Endodermal cell (in vitro differentiated cells): ENCODE measurements at regions not wholly inside any gene's neighbourhood (a gene's known extent, or its start where the extent isn't known, plus 50 kb on each side); places are given as distances from the start of the nearest gene placed in this dataset.
"Not testable (repeated sequence)": the region's sequence is repeated elsewhere in the genome, so short reads cannot be mapped to it uniquely, and the experiment has no call there.

Source experiments
- DNase-seq: peaks from one replicate; pipeline ENCODE4 v3.0.0-alpha.2; 2017
- H3K27ac ChIP-seq: 2 replicates; pipeline ENCODE4 v1.5.1; 2013; ENCODE audit warnings: mild to moderate bottlenecking, low read depth, low read length, moderate library complexity
- H3K27me3 ChIP-seq: 2 replicates; pipeline ENCODE4 v1.6.1; 2013; ENCODE audit warnings: mild to moderate bottlenecking, low read length, moderate library complexity; ENCODE audit not compliant: insufficient read depth, control insufficient read depth, poor library complexity, severe bottlenecking
- H3K36me3 ChIP-seq: 2 replicates; pipeline ENCODE4 v1.7.0; 2013; ENCODE audit warnings: mild to moderate bottlenecking, low read length, moderate library complexity; ENCODE audit not compliant: control insufficient read depth, insufficient read depth
- H3K4me1 ChIP-seq: one replicate; pipeline ENCODE4 v1.7.0; 2013; ENCODE audit warnings: low read length; ENCODE audit not compliant: control insufficient read depth, insufficient read depth
- H3K4me3 ChIP-seq: 2 replicates; pipeline ENCODE4 v1.5.1; 2013; ENCODE audit warnings: mild to moderate bottlenecking, low read length, moderate library complexity
- H3K9ac ChIP-seq: 2 replicates; pipeline ENCODE4 v1.6.1; 2013; ENCODE audit warnings: mild to moderate bottlenecking, low read length, moderate library complexity; ENCODE audit not compliant: poor library complexity, severe bottlenecking; ENCODE audit errors: extremely low read depth
- H3K9me3 ChIP-seq: 2 replicates; pipeline ENCODE4 v1.6.1; 2013; ENCODE audit warnings: mild to moderate bottlenecking, low read length, moderate library complexity; ENCODE audit not compliant: control insufficient read depth
- H3K27ac Mint-ChIP-seq: 2 replicates; pipeline ENCODE4 v1.8.0; 2020; ENCODE audit warnings: mixed read lengths
- H3K27me3 Mint-ChIP-seq: 2 replicates; pipeline ENCODE4 v1.8.0; 2021; ENCODE audit warnings: mild to moderate bottlenecking, mixed read lengths; ENCODE audit not compliant: insufficient read depth
- H3K36me3 Mint-ChIP-seq: 2 replicates; pipeline ENCODE4 v1.8.0; 2020; ENCODE audit warnings: low read depth, mixed read lengths
- H3K4me1 Mint-ChIP-seq: 2 replicates; pipeline ENCODE4 v1.8.0; 2020; ENCODE audit warnings: mixed read lengths
- H3K4me3 Mint-ChIP-seq: 2 replicates; pipeline ENCODE4 v1.8.0; 2020; ENCODE audit warnings: mild to moderate bottlenecking, moderate library complexity, mixed read lengths
- H3K9me3 Mint-ChIP-seq: 2 replicates; pipeline ENCODE4 v1.8.0; 2020; ENCODE audit warnings: mild to moderate bottlenecking, mixed read lengths
- CTCF ChIP-seq: fragments of 200-600 bp; sonication (generic); conservative IDR thresholded peaks from 2 replicates; pipeline ENCODE4 v1.5.0; 2021; ENCODE audit warnings: antibody characterized with exemption, mild to moderate bottlenecking
- WGBS, 2 experiments: methylation state at CpG; one replicate each; pipeline versions ENCODE4 v1.1.5 to v1.1.7; 2013; ENCODE audit warnings: missing lambda C conversion rate in 2 of 2, mixed read lengths in 1 of 2; ENCODE audit not compliant: insufficient coverage in 1 of 2, insufficient read length in 1 of 2; 5-methylcytosine and 5-hydroxymethylcytosine counted together

- Mint-ChIP-seq H3K27ac (no peak overlapping the region), H3K4me1 (peaks cover 12% of the 10 kb centered on the region), H3K4me3 (no peak overlapping the region), H3K36me3 (no peaks in the 10 kb centered on the region), H3K9me3 (no peaks in the 10 kb centered on the region), H3K27me3 (no peaks in the 10 kb centered on the region)
- H3K36me3 ChIP-seq = no peaks in the 10 kb centered on the region
- peaks cover 4% of the 10 kb centered on the region for H3K4me1 ChIP-seq
- H3K27ac ChIP-seq = no peak overlapping the region
- no peak overlapping the region for H3K9ac ChIP-seq
- no peaks in the 10 kb centered on the region for H3K27me3 ChIP-seq
- H3K9me3 ChIP-seq = no peaks in the 10 kb centered on the region
- no peak overlapping the region for H3K4me3 ChIP-seq
- TF ChIP-seq CTCF = no peak
- no peak for DNase-seq
- no CpG with 5 or more reads among the region's 1 CpG for WGBS, 2 experiments
Observed at GRCh38 chr13:90331974-90332373, 1015.5 kb upstream of the MIR17HG start.

GRCh38 chr13:90336507-90336906, 1011.0 kb upstream of the MIR17HG start:
- Mint-ChIP-seq H3K4me1 (peaks cover 8% of the 10 kb centered on the region), H3K36me3 (no peaks in the 10 kb centered on the region), H3K4me3 (no peak overlapping the region), H3K27me3 (no peaks in the 10 kb centered on the region), H3K27ac (no peak overlapping the region), H3K9me3 (peaks cover 7% of the 10 kb centered on the region)
- 80 to 100% methylated on average over 2 to 4 of the region's 4 CpGs for WGBS, 2 experiments
- TF ChIP-seq CTCF = no peak
- Histone ChIP-seq H3K27ac (no peak overlapping the region), H3K36me3 (no peaks in the 10 kb centered on the region), H3K4me1 (peaks cover 4% of the 10 kb centered on the region), H3K27me3 (no peaks in the 10 kb centered on the region), H3K9me3 (peaks cover 10% of the 10 kb centered on the region), H3K9ac (no peak overlapping the region), H3K4me3 (no peak overlapping the region)
- DNase-seq = no peak

- not testable (repeated sequence) for H3K27ac Mint-ChIP-seq, H3K4me3 Mint-ChIP-seq
Observed at GRCh38 chr13:90341348-90341747, 1006.1 kb upstream of the MIR17HG start.

GRCh38 chr13:90348477-90349136, 998.9 kb upstream of the MIR17HG start:
- not testable (repeated sequence) for H3K27me3 Mint-ChIP-seq, H3K9me3 ChIP-seq, H3K4me3 Mint-ChIP-seq, H3K27ac Mint-ChIP-seq, H3K27ac ChIP-seq, DNase-seq, H3K4me3 ChIP-seq, H3K27me3 ChIP-seq, H3K9ac ChIP-seq, H3K4me1 ChIP-seq, H3K36me3 ChIP-seq, H3K36me3 Mint-ChIP-seq
- Mint-ChIP-seq H3K9me3 (peaks cover 11% of the 10 kb centered on the region), H3K4me1 (peaks cover 14% of the 10 kb centered on the region)
- WGBS, 2 experiments = 90 to 95% methylated on average over 19 to 42 of the region's 42 CpGs

More at GRCh38 chr13:90341348-90341747, 1006.1 kb upstream of the MIR17HG start:
- WGBS, 2 experiments = 83% methylated on average over 1 of the region's 1 CpG; no CpG with 5 or more reads in 1 of the 2 experiments
- peaks cover 11% of the 10 kb centered on the region for H3K9me3 Mint-ChIP-seq
- not testable (repeated sequence) for H3K4me1 Mint-ChIP-seq, H3K27ac ChIP-seq, DNase-seq, H3K9ac ChIP-seq, H3K4me3 ChIP-seq, H3K4me1 ChIP-seq, H3K27me3 ChIP-seq, H3K36me3 Mint-ChIP-seq, H3K36me3 ChIP-seq, H3K27me3 Mint-ChIP-seq
- H3K9me3 ChIP-seq = peaks cover 11% of the 10 kb centered on the region
